Body of pancreas (tissue), 4 donors: ENCODE measurements at regions not wholly inside any gene's neighbourhood (a gene's known extent, or its start where the extent isn't known, plus 50 kb on each side); places are given as distances from the start of the nearest gene placed in this dataset.

Experiments
- ATAC-seq: fragments of 150-250 bp; one replicate; pipeline ENCODE4 v1.9.1; 2016
- DNase-seq, 4 donors: peaks; one replicate each; pipeline ENCODE4 v3.0.0-alpha.2; 2019
- H3K27ac ChIP-seq, 4 donors: fragments of 200-600 bp; sonication (generic); 1 replicate in 3 of 4; 2 replicates in 1 of 4; pipeline versions ENCODE4 v1.5.1 to v1.6.1; 2016 to 2019; ENCODE audit warnings: mild to moderate bottlenecking in 1 of 4, mixed read lengths in 1 of 4, moderate library complexity in 1 of 4
- H3K27me3 ChIP-seq, 2 donors: fragments of 200-600 bp; sonication (generic); one replicate each; pipeline ENCODE4 v1.6.0; 2016; ENCODE audit warnings: mild to moderate bottlenecking in 1 of 2
- H3K36me3 ChIP-seq, 2 donors: fragments of 200-600 bp; sonication (generic); replicated peaks in 1 of 2; 2 replicates each; pipeline ENCODE4 v1.5.1; 2016; ENCODE audit warnings: low read depth in 2 of 2; ENCODE audit not compliant: insufficient read depth in 1 of 2
- H3K4me1 ChIP-seq: fragments of 200-600 bp; sonication (generic); one replicate; pipeline ENCODE4 v1.6.0; 2016
- H3K4me3 ChIP-seq, 2 donors: fragments of 200-600 bp; sonication (generic); 1 replicate in 1 of 2; 2 replicates in 1 of 2; pipeline ENCODE4 v1.5.1; 2016 to 2019
- H3K9me3 ChIP-seq, 3 donors: fragments of 200-600 bp; sonication (generic); 1 replicate in 2 of 3; 2 replicates in 1 of 3; pipeline ENCODE4 v1.5.1; 2016
- POLR2A ChIP-seq, 3 donors: fragments of 450-650 bp; IDR thresholded peaks; one replicate each; pipeline ENCODE4 v1.6.1; 2016; ENCODE audit warnings: antibody characterized with exemption in 3 of 3, mild to moderate bottlenecking in 2 of 3
- WGBS, 2 donors: methylation state at CpG; one replicate each; pipeline ENCODE4 v1.1.5; 2017; 5-methylcytosine and 5-hydroxymethylcytosine counted together
- intact Hi-C: fragments of 100-400 bp; cut with DNase I; formaldehyde crosslinking; loops from one replicate; pipeline ENCODE4 v1.15.1; 2023
- TF ChIP-seq, protein P1 (sequence below), 7 experiments: fragments of 450-650 bp in 4 of 7; fragments of 200-600 bp in 3 of 7; sonication (generic) in 3 of 7; IDR thresholded peaks; one replicate each; pipeline ENCODE4 v1.5.1; 2016 to 2019; ENCODE audit warnings: antibody characterized with exemption in 7 of 7

DNA sequence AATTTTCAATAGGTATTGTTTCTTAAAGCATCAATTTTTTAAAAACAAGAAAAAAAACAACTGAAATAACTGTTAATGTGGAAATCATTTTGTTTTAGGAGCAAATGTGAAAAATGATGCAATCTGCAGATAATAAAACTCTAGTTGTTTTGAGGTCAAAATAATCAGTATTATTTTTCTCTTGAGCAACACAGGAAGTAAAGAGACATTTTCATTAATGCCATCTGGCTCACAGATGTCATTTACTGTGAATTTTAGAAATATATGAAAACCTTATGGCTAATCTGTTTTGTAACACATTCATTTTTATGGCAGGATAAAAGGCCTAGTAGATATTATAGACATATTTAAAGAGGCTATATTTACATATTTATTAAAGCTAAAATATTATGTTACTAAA lies 141.6 kb downstream of the PCDH18 start:
- Histone ChIP-seq H3K9me3 (no peaks in the 10 kb centered on the region), H3K27ac (no peak overlapping the region), H3K27me3 (no peaks in the 10 kb centered on the region), H3K36me3 (no peaks in the 10 kb centered on the region), H3K4me1 (no peaks in the 10 kb centered on the region), H3K4me3 (no peak overlapping the region)
- TF ChIP-seq POLR2A (IDR thresholded peaks at IDR 0.05): no peak
- TF ChIP-seq, protein P1, sequence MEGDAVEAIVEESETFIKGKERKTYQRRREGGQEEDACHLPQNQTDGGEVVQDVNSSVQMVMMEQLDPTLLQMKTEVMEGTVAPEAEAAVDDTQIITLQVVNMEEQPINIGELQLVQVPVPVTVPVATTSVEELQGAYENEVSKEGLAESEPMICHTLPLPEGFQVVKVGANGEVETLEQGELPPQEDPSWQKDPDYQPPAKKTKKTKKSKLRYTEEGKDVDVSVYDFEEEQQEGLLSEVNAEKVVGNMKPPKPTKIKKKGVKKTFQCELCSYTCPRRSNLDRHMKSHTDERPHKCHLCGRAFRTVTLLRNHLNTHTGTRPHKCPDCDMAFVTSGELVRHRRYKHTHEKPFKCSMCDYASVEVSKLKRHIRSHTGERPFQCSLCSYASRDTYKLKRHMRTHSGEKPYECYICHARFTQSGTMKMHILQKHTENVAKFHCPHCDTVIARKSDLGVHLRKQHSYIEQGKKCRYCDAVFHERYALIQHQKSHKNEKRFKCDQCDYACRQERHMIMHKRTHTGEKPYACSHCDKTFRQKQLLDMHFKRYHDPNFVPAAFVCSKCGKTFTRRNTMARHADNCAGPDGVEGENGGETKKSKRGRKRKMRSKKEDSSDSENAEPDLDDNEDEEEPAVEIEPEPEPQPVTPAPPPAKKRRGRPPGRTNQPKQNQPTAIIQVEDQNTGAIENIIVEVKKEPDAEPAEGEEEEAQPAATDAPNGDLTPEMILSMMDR (IDR thresholded peaks at IDR 0.05): no peak
- intact Hi-C loops: no loop called here
- ATAC-seq: no peak
- no peak for DNase-seq

DNA sequence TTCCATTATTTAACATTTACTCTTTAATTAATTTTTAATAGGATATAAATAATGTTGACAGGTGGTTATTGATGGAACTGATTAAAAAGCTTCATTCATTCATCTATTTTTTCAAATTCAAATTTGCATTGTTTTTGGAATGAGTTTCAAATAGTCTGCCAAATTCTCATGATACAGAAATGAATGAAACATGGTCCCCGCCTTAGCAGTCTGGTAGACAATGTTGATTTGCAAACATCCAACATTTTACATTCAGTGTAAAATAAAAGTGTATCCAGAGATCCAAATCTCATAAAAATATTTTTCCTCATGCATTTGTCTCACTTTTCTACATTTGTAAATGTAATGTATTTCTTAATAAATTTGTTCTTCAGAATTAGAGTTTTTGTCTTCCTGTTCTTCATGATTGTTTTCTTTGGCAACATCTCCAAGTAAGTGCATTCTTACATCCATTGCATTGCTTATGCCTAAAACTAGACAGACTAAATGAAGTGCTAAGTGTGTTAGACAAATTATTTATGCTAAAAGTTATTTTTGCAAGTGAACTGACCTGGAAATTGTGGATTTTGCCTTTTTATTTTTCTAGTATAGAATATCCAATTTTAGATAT lies 142.3 kb downstream of the PCDH18 start:
- intact Hi-C loops: no loop called here
- Histone ChIP-seq H3K4me3 (no peak overlapping the region), H3K9me3 (no peaks in the 10 kb centered on the region), H3K27me3 (no peaks in the 10 kb centered on the region), H3K27ac (no peak overlapping the region), H3K36me3 (no peaks in the 10 kb centered on the region), H3K4me1 (no peaks in the 10 kb centered on the region)
- no peak for TF ChIP-seq POLR2A (IDR thresholded peaks at IDR 0.05)
- TF ChIP-seq, protein P1 (IDR thresholded peaks at IDR 0.05): no peak
- WGBS, 2 donors: 72 to 89% methylated on average over 1 of the region's 1 CpG
- ATAC-seq (no peak), DNase-seq (no peak)

DNA sequence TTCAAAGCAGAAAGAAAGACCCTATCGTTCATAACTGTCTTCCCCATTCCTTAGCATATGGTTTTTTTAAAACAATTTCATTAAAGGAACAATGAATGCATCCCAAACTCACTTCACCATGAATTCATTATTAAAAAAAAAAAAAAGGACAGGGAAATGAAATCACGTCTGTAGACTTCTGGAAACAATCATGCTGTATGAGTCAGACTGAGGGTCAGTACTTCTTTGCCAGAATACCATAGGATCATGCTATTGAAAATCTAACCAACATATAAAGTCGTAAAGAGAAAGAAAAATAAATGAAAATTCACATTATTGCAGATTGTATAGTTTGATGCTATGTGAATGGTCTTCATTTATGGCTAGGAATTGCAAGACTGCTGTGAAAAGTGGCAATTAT lies 144.4 kb downstream of the PCDH18 start:
- Histone ChIP-seq H3K9me3 (no peaks in the 10 kb centered on the region), H3K27ac (no peak overlapping the region), H3K4me3 (no peak overlapping the region), H3K27me3 (no peaks in the 10 kb centered on the region), H3K4me1 (no peaks in the 10 kb centered on the region), H3K36me3 (no peaks in the 10 kb centered on the region)
- ATAC-seq (no peak), DNase-seq (no peak)
- 43 to 50% methylated on average over 3 of the region's 3 CpGs for WGBS, 2 donors
- intact Hi-C loops: no loop called here
- TF ChIP-seq, protein P1 (IDR thresholded peaks at IDR 0.05): no peak
- TF ChIP-seq POLR2A (IDR thresholded peaks at IDR 0.05): no peak

DNA sequence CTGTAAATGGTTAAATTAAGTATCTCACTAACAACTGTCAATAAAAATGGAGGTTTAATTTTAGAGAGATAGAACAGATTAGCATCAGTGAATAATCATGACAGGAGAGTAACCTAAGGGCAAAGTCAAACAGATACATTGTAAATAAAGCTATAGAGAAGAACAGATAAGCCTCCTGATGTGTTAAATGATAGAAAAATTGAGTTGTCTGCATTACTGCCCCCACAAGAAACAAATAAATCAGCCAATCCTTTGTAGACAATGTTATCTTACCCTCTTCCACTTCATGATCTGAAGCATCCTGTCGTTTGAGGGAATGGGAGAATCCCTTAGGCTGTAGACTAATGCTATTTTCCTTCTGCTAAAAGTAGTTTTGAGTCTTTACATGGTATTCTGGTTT lies 147.8 kb downstream of the PCDH18 start:
- no peaks in the 10 kb centered on the region for H3K9me3 ChIP-seq
- 9 to 13% methylated on average over 1 of the region's 1 CpG for WGBS, 2 donors
- no peaks in the 10 kb centered on the region for H3K4me1 ChIP-seq
- intact Hi-C loops: no loop called here
- TF ChIP-seq POLR2A (IDR thresholded peaks at IDR 0.05): no peak
- TF ChIP-seq, protein P1 (IDR thresholded peaks at IDR 0.05): no peak
- no peak overlapping the region for H3K27ac ChIP-seq
- no peak for DNase-seq
- no peaks in the 10 kb centered on the region for H3K36me3 ChIP-seq
- no peaks in the 10 kb centered on the region for H3K27me3 ChIP-seq
- H3K4me3 ChIP-seq: no peak overlapping the region
- no peak for ATAC-seq

DNA sequence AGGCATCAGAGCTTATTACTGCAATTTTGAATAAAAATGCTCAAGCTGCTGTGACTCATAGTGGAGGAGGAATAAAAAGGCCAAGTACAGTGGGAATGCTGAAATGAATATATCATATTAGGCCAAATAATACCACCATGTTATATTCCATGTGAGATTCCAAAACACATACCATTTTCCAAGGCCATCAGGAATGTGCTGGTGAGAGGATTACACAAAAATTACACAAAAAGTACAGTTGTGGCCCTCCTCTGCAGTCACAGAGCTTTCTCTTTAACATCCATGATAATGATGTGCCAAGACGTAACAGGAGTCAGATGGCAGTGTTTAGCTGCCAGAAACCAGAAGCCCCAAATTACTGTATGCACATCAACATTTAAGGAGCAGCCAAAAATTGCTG lies 153.5 kb downstream of the PCDH18 start:
- WGBS, 2 donors: 50 to 63% methylated on average over 1 of the region's 1 CpG
- intact Hi-C loops: no loop called here
- ATAC-seq: no peak
- Histone ChIP-seq H3K9me3 (no peaks in the 10 kb centered on the region), H3K36me3 (no peaks in the 10 kb centered on the region), H3K4me1 (no peaks in the 10 kb centered on the region), H3K27me3 (no peaks in the 10 kb centered on the region), H3K27ac (no peak overlapping the region), H3K4me3 (no peak overlapping the region)
- no peak for DNase-seq
- TF ChIP-seq, protein P1 (IDR thresholded peaks at IDR 0.05): no peak
- TF ChIP-seq POLR2A (IDR thresholded peaks at IDR 0.05): no peak
